GM18508 (cell line): ENCODE measurements at regions not wholly inside any gene's neighbourhood (a gene's known extent, or its start where the extent isn't known, plus 50 kb on each side); places are given as distances from the start of the nearest gene placed in this dataset.

Source experiments
- ATAC-seq: cut with Tn5 transposase; IDR thresholded peaks from one replicate; pipeline ENCODE4 v1.9.1; 2021; ENCODE audit warnings: moderate number of reproducible peaks; ENCODE audit not compliant: insufficient read depth, unreplicated experiment

GRCh38 chr3:74676-75243 is 121.8 kb upstream of the CHL1 start:
- no peak for ATAC-seq

GRCh38 chr3:75260-75659 is 121.3 kb upstream of the CHL1 start:
- ATAC-seq: no peak

- ATAC-seq: no peak
These were observed 117.0 kb upstream of the CHL1 start for GRCh38 chr3:79542-79941.

- no peak for ATAC-seq
These were observed 114.1 kb upstream of the CHL1 start for GRCh38 chr3:82508-82907.

GRCh38 chr3:83096-83495 is 113.5 kb upstream of the CHL1 start:
- no peak for ATAC-seq

GRCh38 chr3:85180-85579 is 111.4 kb upstream of the CHL1 start:
- ATAC-seq: no peak

- no peak for ATAC-seq
These were observed 108.3 kb upstream of the CHL1 start for GRCh38 chr3:88267-88666.

GRCh38 chr3:93746-94145 is 102.8 kb upstream of the CHL1 start:
- no peak for ATAC-seq

- no peak for ATAC-seq
These were observed 100.3 kb upstream of the CHL1 start for GRCh38 chr3:96259-96658.

- ATAC-seq: no peak
These were observed 98.9 kb upstream of the CHL1 start for GRCh38 chr3:97417-98258.

GRCh38 chr3:98259-98654 is 98.3 kb upstream of the CHL1 start:
- ATAC-seq: no peak

- ATAC-seq: no peak
These were observed 97.1 kb upstream of the CHL1 start for GRCh38 chr3:99506-99905.

GRCh38 chr3:102484-102883 is 94.1 kb upstream of the CHL1 start:
- no peak for ATAC-seq

- no peak for ATAC-seq
These were observed 92.6 kb upstream of the CHL1 start for GRCh38 chr3:103991-104390.

- no peak for ATAC-seq
These were observed 91.0 kb upstream of the CHL1 start for GRCh38 chr3:105585-105984.

GRCh38 chr3:106619-107018 is 89.9 kb upstream of the CHL1 start:
- ATAC-seq: no peak

GRCh38 chr3:111143-112069 is 85.2 kb upstream of the CHL1 start:
- peak; percentile 57 for ATAC-seq

GRCh38 chr3:112773-113172 is 83.8 kb upstream of the CHL1 start:
- ATAC-seq: no peak

- ATAC-seq: no peak
These were observed 77.9 kb upstream of the CHL1 start for GRCh38 chr3:118666-119065.

- ATAC-seq: no peak
These were observed 73.2 kb upstream of the CHL1 start for GRCh38 chr3:123341-123740.

- ATAC-seq: peak; percentile 76
These were observed 71.9 kb upstream of the CHL1 start for GRCh38 chr3:124557-125179.
